ENCODE measurements at regions not wholly inside any gene's neighbourhood (a gene's known extent, or its start where the extent isn't known, plus 50 kb on each side); places are given as distances from the start of the nearest gene placed in this dataset.

- no peak for DNase-seq (ENCODE audit: low read depth, low spot score)
- Histone ChIP-seq H3K36me3 (ENCODE audit: control insufficient read depth in 1 of 2, insufficient read depth in 2 of 2, low read length in 2 of 2) (no peaks in the 10 kb centered on the region), H3K9ac (ENCODE audit: low read length) (no peak overlapping the region), H3K79me2 (ENCODE audit: insufficient read depth, low read length) (no peaks in the 10 kb centered on the region), H3K9me3 (ENCODE audit: control insufficient read depth in 1 of 2, insufficient read depth in 1 of 2, low read depth in 1 of 2, low read length in 2 of 2) (no peaks in the 10 kb centered on the region), H3K4me1 (ENCODE audit: control insufficient read depth in 1 of 2, insufficient read depth in 2 of 2, low read length in 2 of 2) (peaks cover 0 to 2% of the 10 kb centered on the region in 2 experiments; a peak in 1 of 4 replicates), H4K20me1 (ENCODE audit: insufficient read depth) (no peaks in the 10 kb centered on the region), H3K27me3 (ENCODE audit: insufficient read depth, low read length) (peaks cover 37% of the 10 kb centered on the region), H3K9me2 (ENCODE audit: insufficient read depth) (no peaks in the 10 kb centered on the region), H3K4me2 (ENCODE audit: low read length) (no peak overlapping the region), H3K4me3 (replicated peaks in 1 of 2; ENCODE audit: low read depth in 1 of 2, low read length in 2 of 2) (no peak overlapping the region), H3K27ac (ENCODE audit: low read depth, low read length) (no peak overlapping the region), H2AFZ (ENCODE audit: low read depth, low read length, poor library complexity, severe bottlenecking) (no peak overlapping the region)
- ChIA-PET RAD21 (ENCODE audit: low non-redundant PET in 1 of 2, low total read pairs in 2 of 2, uncharacterized antibody in 2 of 2, unreplicated experiment in 2 of 2) (no interaction called here), CTCF (no interaction called here), POLR2A (no interaction called here)
- BruUV-seq (replicated peaks), result no TSS peak
- ATAC-seq, result no peak
- TF ChIP-seq CEBPB (IDR thresholded peaks at IDR 0.05; ENCODE audit: low read depth) (no peak), CTCF (IDR thresholded peaks at IDR 0.05 in 2 of 3, conservative IDR thresholded peaks at IDR 0.05 in 1 of 3; ENCODE audit: borderline replicate concordance in 1 of 3, insufficient read depth in 1 of 3, low read depth in 2 of 3, low read length in 2 of 3) (no peak), REST (IDR thresholded peaks at IDR 0.05; ENCODE audit: low read depth) (no peak), ELF1 (IDR thresholded peaks at IDR 0.05; ENCODE audit: borderline replicate concordance, low read depth) (no peak), SIN3A (IDR thresholded peaks at IDR 0.05; ENCODE audit: low read depth) (no peak), YY1 (IDR thresholded peaks at IDR 0.05; ENCODE audit: extremely low read depth, insufficient replicate concordance, low read depth, low read length) (no peak), JUND (IDR thresholded peaks at IDR 0.05) (no peak), ATF3 (IDR thresholded peaks at IDR 0.05) (no peak), FOSL1 (IDR thresholded peaks at IDR 0.05; ENCODE audit: low read depth) (no peak)
- intact Hi-C loops (cut with micrococcal nuclease), result no loop called here
Measured at GRCh38 chr17:36728030-36728991, 126.9 kb downstream of the MRM1 start.
